ENCODE measurements at regions not wholly inside any gene's neighbourhood (a gene's known extent, or its start where the extent isn't known, plus 50 kb on each side); places are given as distances from the start of the nearest gene placed in this dataset.

DNA sequence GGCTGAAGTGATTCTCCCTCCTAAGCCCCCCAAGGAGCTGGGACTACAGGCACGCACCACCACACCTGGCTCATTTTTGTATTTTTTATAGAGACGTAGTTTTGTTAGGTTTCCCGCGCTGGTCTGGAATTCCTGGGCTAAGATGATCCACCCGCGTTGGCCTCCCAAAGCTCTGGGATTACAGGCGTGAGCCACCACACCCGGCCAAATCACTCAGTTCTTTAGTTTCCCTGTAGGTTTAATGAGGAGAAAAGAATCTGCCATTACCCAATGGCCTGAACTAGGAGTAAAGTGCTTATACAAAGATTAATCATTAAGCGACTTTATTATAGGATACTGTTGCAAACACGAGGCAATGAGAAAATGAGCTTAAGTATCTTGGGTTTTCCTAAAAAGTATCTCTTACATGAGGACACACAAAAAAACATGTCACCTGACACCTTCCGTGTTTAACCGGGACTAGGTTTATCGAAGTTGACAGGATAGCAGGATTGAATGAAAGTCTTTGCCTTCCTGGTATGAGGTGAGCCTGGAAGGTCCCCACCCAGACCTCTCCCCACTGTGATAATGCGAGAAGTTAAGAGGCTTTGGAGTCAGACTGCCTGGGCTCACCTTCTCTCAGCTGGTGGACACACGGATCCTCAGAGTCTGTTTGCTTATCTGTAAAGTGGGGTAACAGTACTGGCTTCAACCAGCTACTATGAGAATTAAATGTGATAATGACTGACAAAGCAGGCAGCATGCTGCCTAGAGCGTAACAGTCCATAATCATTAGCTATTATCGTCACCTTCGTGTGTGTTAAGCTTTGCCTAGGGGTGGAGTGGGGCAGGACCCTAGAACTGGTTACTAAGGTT is 133.5 kb upstream of the KRAS start:
- CTCF ChIA-PET (ENCODE audit: partially characterized antibody), result interaction anchor here (0.8 to 2.2 kb wide), 5 partner anchors 10 to 331 kb away, joined by 3 to 8 read pairs (median 3); partner anchors contain the start of gene KRAS
- peak in 2 of 5 donors; percentile 4 to 5 for DNase-seq
- H3K9me3 Mint-ChIP-seq, result peaks cover 0 to 8% (median 0%) of the 10 kb centered on the region in 8 donors
- POLR2A ChIA-PET (ENCODE audit: partially characterized antibody), result interaction anchor here (0.7 to 1.3 kb wide), 3 partner anchors 135 to 198 kb away, joined by 3 to 4 read pairs (median 4); no protein-coding TSS in a partner anchor
- intact Hi-C loops (cut with micrococcal nuclease), result no loop called here
- Histone ChIP-seq H3K27me3 (ENCODE audit: insufficient read depth, low read length) (no peaks in the 10 kb centered on the region), H3K9me3 (ENCODE audit: control insufficient read depth in 1 of 2, low read length in 2 of 2) (no peaks in the 10 kb centered on the region), H3K36me3 (ENCODE audit: insufficient read depth, low read length) (no peaks in the 10 kb centered on the region), H3K4me1 (ENCODE audit: insufficient read depth, low read length) (peaks cover 41% of the 10 kb centered on the region), H3K27ac (ENCODE audit: low read depth, low read length) (peak overlapping the region; percentile 98), H3K4me3 (ENCODE audit: low read length in 2 of 2) (no peak overlapping the region)
- peaks cover 0 to 11% of the 10 kb centered on the region in 2 donors for H3K36me3 Mint-ChIP-seq
- H3K4me3 Mint-ChIP-seq, result peak overlapping the region; percentile 94 to 100 (median 98)
- peak overlapping the region; percentile 99 to 100 (median 100) for H3K27ac Mint-ChIP-seq
- H3K4me1 Mint-ChIP-seq, result peaks cover 34 to 73% (median 47%) of the 10 kb centered on the region in 4 donors
- peaks cover 0 to 2% of the 10 kb centered on the region in 2 donors for H3K27me3 Mint-ChIP-seq

DNA sequence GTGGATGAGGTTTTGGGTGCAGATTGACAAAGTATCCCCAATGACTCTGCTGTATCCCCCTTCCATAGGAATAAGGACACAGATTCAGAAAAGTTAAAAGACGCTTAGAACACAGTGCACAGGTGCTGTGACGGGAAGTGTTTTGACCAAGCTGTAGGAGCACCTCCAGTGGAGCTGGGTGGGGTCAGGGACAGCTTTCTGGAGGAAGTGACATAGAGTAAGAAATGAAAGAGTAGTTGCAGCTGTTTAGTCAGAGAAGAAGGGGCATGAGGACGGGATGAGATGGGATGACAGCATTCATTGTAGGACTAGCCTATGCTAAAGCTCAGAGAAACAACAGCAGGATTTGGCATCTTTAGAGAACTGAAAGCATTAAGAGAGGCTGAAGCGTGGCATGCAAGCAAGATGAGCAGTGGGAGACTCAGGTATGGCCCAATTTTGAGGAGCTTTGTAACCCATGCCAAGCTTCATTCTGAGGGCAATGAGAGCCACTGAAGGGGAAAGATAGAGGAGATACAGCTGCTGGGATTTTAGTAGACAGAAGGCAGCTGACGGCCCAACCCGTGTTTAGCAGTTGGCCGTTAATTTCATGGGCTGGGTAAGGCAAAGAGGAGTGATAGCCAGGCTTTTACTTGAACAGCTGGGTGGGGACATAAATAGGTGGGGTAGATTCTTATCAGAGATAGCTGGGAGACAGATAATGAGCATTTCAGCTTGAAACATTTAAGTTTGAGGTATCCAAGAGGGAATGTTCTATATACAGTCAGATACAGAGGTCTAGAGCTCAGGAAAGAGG is 131.8 kb upstream of the KRAS start:
- CTCF ChIA-PET (ENCODE audit: partially characterized antibody), result interaction anchor here (1.1 to 1.5 kb wide), 2 partner anchors 129 to 229 kb away, joined by 3 read pairs; no protein-coding TSS in a partner anchor

DNA sequence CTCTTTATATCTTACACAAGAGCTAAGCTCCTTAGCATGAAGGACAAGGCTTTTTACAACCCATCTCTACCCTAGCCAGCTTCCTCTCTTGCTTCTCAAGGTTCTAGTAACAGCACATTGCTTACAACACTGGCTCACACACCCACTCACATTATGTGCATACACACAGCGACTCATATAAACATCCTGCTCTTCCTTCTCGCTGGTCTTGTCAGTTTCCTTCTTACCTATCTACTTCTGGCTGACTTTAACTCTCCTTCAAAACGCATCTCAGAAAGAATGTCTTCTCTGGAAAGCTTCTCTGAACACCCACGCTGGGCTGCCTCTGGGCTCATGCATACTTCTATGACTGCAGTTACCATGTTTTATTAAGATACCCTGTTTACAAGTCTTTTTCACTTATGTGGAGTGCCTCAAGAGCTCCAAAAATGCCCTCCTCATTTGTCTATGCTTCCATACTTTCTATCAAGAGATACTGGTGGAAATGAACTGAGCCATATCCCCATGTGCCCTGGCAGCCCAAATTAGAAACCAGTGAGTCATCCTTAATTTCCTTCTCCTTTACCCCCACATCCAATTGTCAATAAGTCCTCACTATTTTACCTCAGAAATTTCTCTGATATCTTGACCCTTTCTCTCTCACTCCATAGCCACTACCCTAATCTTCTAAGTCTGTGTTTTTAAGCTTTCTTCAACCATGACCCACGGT is 126.9 kb upstream of the KRAS start:
- H3K27ac ChIP-seq (ENCODE audit: low read depth, low read length), result no peak overlapping the region
- H3K9me3 Mint-ChIP-seq, result no peaks in the 10 kb centered on the region

More for the DNA sequence above, 131.8 kb upstream of the KRAS start:
- no peak overlapping the region for H3K4me3 ChIP-seq (ENCODE audit: low read length in 2 of 2)
- H3K27me3 ChIP-seq (ENCODE audit: insufficient read depth, low read length), result no peaks in the 10 kb centered on the region
- peaks cover 0 to 8% (median 0%) of the 10 kb centered on the region in 8 donors for H3K9me3 Mint-ChIP-seq
- H3K27ac ChIP-seq (ENCODE audit: low read depth, low read length), result peak overlapping the region; percentile 3
- POLR2A ChIA-PET (ENCODE audit: partially characterized antibody), result interaction anchor here (0.8 to 1.5 kb wide), 3 partner anchors 8 to 58 kb away, joined by 3 to 4 read pairs (median 4); no protein-coding TSS in a partner anchor
- DNase-seq, result peak in 2 of 5 donors; percentile 10 to 13
- H3K4me3 Mint-ChIP-seq, result peak overlapping the region in 7 of 8 donors; percentile 7 to 83 (median 47)
- H3K9me3 ChIP-seq (ENCODE audit: control insufficient read depth in 1 of 2, low read length in 2 of 2), result no peaks in the 10 kb centered on the region
- H3K4me1 ChIP-seq (ENCODE audit: insufficient read depth, low read length), result peaks cover 36% of the 10 kb centered on the region
- peak overlapping the region; percentile 37 to 100 (median 100) for H3K27ac Mint-ChIP-seq
- intact Hi-C loops (cut with micrococcal nuclease), result no loop called here
- no peaks in the 10 kb centered on the region for H3K36me3 ChIP-seq (ENCODE audit: insufficient read depth, low read length)
- H3K4me1 Mint-ChIP-seq, result peaks cover 33 to 66% (median 44%) of the 10 kb centered on the region in 4 donors
- H3K27me3 Mint-ChIP-seq, result peaks cover 0 to 2% of the 10 kb centered on the region in 2 donors
- H3K36me3 Mint-ChIP-seq, result peaks cover 0 to 11% of the 10 kb centered on the region in 2 donors

DNA sequence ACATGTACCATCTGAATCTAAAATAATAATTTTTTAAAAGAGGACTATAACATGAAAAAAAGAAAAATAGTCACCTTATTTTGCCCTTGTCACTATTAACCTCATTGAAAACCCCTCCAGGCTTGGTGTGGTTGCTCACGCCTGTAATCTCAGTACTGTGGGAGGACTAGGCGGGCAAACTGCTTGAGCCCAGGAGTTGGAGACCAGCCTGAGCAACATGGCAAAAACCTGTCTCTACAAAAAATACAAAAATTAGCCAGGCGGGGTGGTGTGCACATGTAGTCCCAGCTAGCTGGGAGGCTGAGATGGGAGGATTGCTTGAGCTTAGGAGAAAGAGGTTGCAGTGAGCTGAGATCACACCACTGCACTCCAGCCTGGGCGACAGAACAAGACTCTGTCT is 126.3 kb upstream of the KRAS start:
- peaks cover 14 to 28% (median 21%) of the 10 kb centered on the region in 4 donors for H3K4me1 Mint-ChIP-seq
- Histone ChIP-seq H3K36me3 (ENCODE audit: insufficient read depth, low read length) (no peaks in the 10 kb centered on the region), H3K27ac (ENCODE audit: low read depth, low read length) (no peak overlapping the region), H3K4me3 (ENCODE audit: low read length in 2 of 2) (no peak overlapping the region), H3K27me3 (ENCODE audit: insufficient read depth, low read length) (no peaks in the 10 kb centered on the region), H3K9me3 (ENCODE audit: control insufficient read depth in 1 of 2, low read length in 2 of 2) (no peaks in the 10 kb centered on the region), H3K4me1 (ENCODE audit: insufficient read depth, low read length) (peaks cover 22% of the 10 kb centered on the region)
- no peak for DNase-seq
- H3K27me3 Mint-ChIP-seq, result no peaks in the 10 kb centered on the region
- H3K4me3 Mint-ChIP-seq, result peak overlapping the region in 5 of 8 donors; percentile 10 to 67 (median 32)
- H3K9me3 Mint-ChIP-seq, result no peaks in the 10 kb centered on the region
- H3K36me3 Mint-ChIP-seq, result no peaks in the 10 kb centered on the region
- ChIA-PET POLR2A (ENCODE audit: partially characterized antibody) (interaction anchor here (0.6 to 3.3 kb wide), 14 partner anchors 11 to 1456 kb away, joined by 3 to 35 read pairs (median 6); partner anchors contain the start of genes DNAI7, ETFRF1, ITPR2 and KRAS), CTCF (ENCODE audit: partially characterized antibody) (interaction anchor here (1.0 to 3.7 kb wide), 6 partner anchors 9 to 136 kb away, joined by 3 to 22 read pairs (median 4); no protein-coding TSS in a partner anchor)
- peak overlapping the region; percentile 54 to 93 (median 84) for H3K27ac Mint-ChIP-seq
- intact Hi-C loops (cut with micrococcal nuclease), result loop anchor here (2.0 kb wide), 1 partner anchor 54 kb away; no protein-coding TSS in a partner anchor

More for the DNA sequence above, 126.9 kb upstream of the KRAS start:
- H3K36me3 ChIP-seq (ENCODE audit: insufficient read depth, low read length), result no peaks in the 10 kb centered on the region
- peak overlapping the region; percentile 54 to 93 (median 84) for H3K27ac Mint-ChIP-seq
- intact Hi-C loops (cut with micrococcal nuclease), result loop anchor here (2.0 kb wide), 1 partner anchor 55 kb away; no protein-coding TSS in a partner anchor
- peaks cover 29% of the 10 kb centered on the region for H3K4me1 ChIP-seq (ENCODE audit: insufficient read depth, low read length)
- ChIA-PET POLR2A (ENCODE audit: partially characterized antibody) (interaction anchor here (0.6 to 3.3 kb wide), 18 partner anchors 9 to 1456 kb away, joined by 3 to 35 read pairs (median 4); partner anchors contain the start of genes DNAI7, ETFRF1, ITPR2 and KRAS), CTCF (ENCODE audit: partially characterized antibody) (interaction anchor here (1.0 to 3.7 kb wide), 6 partner anchors 9 to 137 kb away, joined by 3 to 22 read pairs (median 4); no protein-coding TSS in a partner anchor)
- H3K27me3 ChIP-seq (ENCODE audit: insufficient read depth, low read length), result no peaks in the 10 kb centered on the region
- peak overlapping the region in 7 of 8 donors; percentile 10 to 67 (median 37) for H3K4me3 Mint-ChIP-seq
- H3K4me3 ChIP-seq (ENCODE audit: low read length in 2 of 2), result no peak overlapping the region
- H3K9me3 ChIP-seq (ENCODE audit: control insufficient read depth in 1 of 2, low read length in 2 of 2), result no peaks in the 10 kb centered on the region
- no peaks in the 10 kb centered on the region for H3K36me3 Mint-ChIP-seq
- peaks cover 20 to 35% (median 28%) of the 10 kb centered on the region in 4 donors for H3K4me1 Mint-ChIP-seq
- no peaks in the 10 kb centered on the region for H3K27me3 Mint-ChIP-seq
- peak in 4 of 5 donors; percentile 27 to 54 (median 46) for DNase-seq

DNA sequence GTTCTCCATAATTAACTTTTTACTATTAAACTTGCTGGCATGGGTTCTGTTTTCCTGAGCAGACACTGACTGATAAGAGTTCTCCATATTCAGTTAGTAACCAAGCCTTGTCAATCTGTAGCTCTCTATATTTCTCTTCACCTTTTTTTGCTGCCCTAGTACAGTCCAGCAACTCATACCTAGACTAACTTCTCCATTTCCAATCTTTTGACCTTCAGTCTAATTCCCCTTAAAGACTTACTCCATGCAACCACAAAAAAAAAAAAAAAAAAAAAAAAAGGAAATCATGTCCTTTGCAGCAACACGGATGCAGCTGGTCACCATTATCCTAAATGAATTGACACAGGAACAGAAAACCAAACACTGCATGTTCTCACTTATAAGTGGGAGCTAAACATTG is 125.7 kb upstream of the KRAS start:
- Mint-ChIP-seq H3K27me3 (no peaks in the 10 kb centered on the region), H3K27ac (peak overlapping the region in 6 of 7 donors; percentile 54 to 92 (median 79)), H3K4me1 (peaks cover 13 to 24% (median 17%) of the 10 kb centered on the region in 4 donors), H3K36me3 (no peaks in the 10 kb centered on the region), H3K9me3 (no peaks in the 10 kb centered on the region), H3K4me3 (peak overlapping the region in 2 of 8 donors; percentile 36 to 51)
- H3K27ac ChIP-seq (ENCODE audit: low read depth, low read length), result no peak overlapping the region
- H3K36me3 ChIP-seq (ENCODE audit: insufficient read depth, low read length), result no peaks in the 10 kb centered on the region
- ChIA-PET POLR2A (ENCODE audit: partially characterized antibody) (interaction anchor here (1.5 to 2.9 kb wide), 4 partner anchors 11 to 135 kb away, joined by 5 to 21 read pairs (median 12); no protein-coding TSS in a partner anchor), CTCF (ENCODE audit: partially characterized antibody) (interaction anchor here (1.6 to 3.7 kb wide), 2 partner anchors 60 to 135 kb away, joined by 5 to 22 read pairs; no protein-coding TSS in a partner anchor)
- H3K27me3 ChIP-seq (ENCODE audit: insufficient read depth, low read length), result no peaks in the 10 kb centered on the region
- H3K4me3 ChIP-seq (ENCODE audit: low read length in 2 of 2), result no peak overlapping the region
- no peaks in the 10 kb centered on the region for H3K9me3 ChIP-seq (ENCODE audit: control insufficient read depth in 1 of 2, low read length in 2 of 2)
- peaks cover 21% of the 10 kb centered on the region for H3K4me1 ChIP-seq (ENCODE audit: insufficient read depth, low read length)
- intact Hi-C loops (cut with micrococcal nuclease), result loop anchor here (2.0 kb wide), 1 partner anchor 54 kb away; no protein-coding TSS in a partner anchor
- no peak for DNase-seq

Measured in CD4-positive, alpha-beta memory T cell (primary cell).